Activated CD4-positive, alpha-beta T cell treated with anti-CD3 and anti-CD28 coated beads for 1 hour (primary cell): ENCODE measurements at regions not wholly inside any gene's neighbourhood (a gene's known extent, or its start where the extent isn't known, plus 50 kb on each side); places are given as distances from the start of the nearest gene placed in this dataset.
"Not testable (repeated sequence)": the region's sequence is repeated elsewhere in the genome, so short reads cannot be mapped to it uniquely, and the experiment has no call there.

Experiments
- DNase-seq: peaks from one replicate; pipeline ENCODE4 v3.0.0-alpha.2; 2020

DNA sequence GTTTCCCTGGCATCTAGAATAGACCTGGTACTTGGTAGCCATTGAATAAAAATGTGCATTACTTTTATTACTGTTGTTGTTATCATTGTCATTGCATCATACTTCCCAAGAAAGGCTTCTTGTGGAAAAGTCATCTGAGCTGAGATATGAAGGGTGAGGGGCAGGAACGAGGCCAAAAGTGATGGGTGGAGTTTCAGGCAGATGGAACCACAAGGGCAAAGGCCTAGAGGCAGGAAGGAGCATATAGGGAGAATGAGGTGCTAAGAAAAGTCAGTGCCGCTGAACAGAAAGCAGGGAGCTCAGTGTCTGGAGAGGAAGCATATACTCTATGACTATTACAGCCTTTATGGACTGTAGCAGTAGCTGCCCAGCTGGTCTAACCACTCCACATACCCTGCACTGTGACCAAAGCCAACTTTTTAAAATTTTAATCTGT, 219.3 kb downstream of the SPP2 start:
- no peak for DNase-seq

DNA sequence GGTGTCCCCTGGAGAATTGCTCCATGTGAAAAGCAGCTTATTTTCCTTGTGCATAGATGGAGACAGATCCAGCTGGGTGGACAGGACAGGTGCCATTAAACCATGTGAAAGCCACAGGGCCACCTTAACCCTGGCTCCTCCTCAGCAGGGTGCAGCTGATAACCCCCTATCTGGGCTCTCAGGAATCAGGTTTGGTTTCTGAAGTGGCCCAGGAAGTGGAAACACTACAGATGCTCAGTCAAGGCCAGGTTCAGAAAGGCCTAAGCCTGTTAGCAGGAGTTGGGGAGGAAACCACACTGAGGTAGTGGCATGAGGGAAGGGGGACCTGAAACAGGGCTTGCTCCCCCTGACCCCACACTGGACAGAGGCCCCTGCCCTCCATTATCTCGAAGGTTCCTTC, 217.0 kb downstream of the SPP2 start:
- DNase-seq: no peak

DNA sequence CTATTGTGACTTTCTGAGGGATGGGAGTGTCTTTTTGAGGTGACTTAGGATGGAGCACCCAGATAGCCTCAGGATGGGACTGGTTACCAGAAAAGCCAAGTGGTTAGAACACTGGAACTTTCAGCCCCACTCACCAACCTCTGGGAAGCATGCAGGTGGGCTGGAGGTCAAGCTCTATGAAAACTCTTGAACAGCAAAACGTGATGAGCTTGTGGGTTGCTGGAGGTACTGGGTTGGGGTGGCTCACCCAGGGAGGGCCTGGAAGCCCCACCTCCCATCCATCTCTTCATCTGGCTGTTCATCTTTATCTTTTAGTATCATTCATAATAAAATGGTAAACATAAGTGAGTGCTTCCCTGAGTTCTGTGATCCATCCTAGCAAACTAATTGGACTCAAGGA, 216.4 kb downstream of the SPP2 start:
- DNase-seq: no peak

DNA sequence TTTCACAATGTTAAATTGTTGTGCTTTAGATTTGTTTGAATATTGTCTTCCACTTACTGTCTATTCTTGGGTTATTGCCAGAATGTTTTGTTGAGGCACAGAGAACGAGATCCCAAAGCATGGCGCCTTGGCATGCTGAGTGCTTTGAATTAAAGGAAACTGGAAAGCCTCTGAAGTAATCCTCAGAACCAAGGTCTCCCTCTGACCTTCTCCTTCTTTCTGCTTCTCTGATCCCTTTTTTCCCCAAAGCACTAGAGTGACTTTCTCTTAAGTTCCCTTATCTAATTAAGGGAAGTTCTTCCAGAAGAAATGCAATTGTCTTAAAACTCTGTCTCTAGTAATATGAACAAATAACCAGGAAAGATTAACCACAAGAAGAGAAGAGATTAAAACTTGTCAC, 214.7 kb downstream of the SPP2 start:
- no peak for DNase-seq

DNA sequence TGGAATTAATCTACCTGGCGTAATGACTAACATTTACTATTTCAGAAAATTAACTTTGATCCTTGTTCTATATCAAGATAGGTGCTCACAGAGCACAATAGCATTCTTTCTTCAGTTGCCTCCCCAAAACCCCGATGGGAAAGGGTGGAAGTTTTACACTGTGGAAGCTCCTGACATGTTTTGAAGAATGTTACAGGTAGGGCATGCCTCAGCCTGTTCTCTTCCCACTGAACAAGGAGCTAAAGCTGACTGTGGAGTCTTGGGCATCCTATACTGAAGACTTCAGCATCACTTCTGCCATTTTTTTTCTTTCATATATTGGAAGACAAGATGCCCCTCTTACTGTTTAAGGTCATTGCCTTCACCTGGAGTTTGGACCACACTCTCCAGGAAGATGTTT, 211.2 kb downstream of the SPP2 start:
- DNase-seq: no peak

DNA sequence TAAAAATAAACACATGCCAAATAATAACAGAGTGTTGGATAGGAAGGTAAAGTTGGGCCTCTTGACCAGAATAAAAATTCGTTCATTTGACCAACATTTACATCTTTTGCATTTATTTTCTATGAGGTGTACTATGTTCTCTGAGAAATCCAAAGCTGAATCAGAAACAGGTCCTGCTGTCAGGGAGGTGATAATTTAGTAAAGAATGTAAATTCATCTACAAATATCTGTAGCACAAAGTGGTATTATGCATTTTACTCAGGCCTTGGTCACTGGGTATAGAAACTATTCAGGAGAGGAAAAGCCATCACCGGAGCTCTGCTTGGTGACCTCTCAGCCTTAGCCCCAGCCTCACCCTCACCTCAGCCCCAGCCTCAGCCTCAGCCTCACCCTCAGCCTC, 208.9 kb downstream of the SPP2 start:
- no peak for DNase-seq

DNA sequence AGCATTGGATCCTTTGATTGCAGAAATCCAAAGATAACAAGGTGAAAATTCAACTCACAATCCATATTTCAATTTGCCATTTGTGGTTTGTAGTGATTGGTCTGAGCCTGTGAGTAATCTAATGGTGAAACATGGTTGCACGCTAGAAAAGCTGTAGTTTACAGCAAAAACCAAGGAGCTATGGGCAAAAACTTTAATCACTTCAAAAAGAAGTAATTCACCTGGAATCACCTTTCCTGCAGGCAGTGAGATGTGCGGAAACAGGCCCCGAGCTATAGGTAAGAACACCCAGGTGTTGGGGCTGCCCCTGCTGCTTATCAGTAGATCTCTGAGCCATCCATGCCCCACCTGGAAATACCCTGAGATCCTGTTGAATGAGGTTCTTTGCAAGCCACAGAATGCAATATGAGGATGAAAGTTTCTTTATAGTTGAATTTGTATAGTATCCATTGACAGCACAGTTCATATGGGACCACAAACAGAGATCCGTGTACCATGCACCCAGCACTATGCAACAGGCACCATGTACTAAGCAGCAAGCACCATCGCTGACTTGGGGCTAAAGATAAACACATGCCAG, 208.2 kb downstream of the SPP2 start:
- no peak for DNase-seq

DNA sequence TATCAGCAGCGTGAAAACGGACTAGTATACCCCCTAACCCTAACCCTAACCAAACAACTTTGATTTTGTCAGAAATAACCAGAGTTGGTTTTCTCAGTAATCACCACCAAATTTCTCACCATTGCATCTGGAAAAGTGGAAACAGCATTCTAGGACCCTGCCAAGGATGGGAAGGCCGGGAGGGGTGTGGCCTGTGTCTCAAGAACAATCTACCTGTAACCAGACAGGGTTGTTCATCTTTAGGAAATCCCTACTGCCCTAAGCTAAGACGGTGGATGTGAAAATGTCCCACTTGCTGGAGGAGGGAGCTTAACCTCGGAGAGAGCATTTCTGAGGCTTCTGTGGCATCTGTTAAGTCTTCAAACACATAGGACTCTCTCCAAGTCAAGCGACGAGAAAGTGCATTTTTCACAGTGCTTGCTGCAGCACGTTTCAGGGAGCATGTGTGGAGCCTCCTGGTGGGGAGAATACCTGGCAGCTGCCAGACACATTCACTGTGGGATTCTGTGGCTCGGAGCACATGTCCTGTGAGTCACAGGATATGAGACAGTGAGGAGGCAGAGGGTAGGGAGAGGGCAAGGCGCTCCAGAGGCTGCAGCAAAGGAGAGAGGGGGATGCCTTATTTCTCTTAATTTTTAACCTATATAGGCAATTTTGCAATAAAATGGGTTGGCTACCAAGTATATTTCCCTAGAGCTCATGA, 207.5 kb downstream of the SPP2 start:
- DNase-seq: no peak

DNA sequence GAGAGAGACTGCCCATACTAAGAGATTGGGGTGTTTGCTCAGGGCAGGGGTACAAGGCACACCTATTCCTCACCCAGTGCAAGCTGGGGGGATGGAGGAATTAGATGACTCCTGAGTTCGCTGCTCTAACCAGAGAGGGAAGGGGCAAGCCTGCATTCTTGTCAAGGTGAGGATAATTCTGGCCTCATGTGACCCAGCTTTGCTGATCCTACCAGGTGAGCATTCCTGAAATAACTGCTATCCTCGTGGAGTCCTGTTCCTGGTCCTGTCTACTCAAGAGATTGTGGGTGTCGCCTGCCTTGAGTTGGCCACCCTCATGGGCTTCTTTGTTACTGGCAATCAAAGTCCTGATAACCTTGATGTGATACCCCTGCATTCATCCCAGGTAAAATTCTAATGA, 206.0 kb downstream of the SPP2 start:
- no peak for DNase-seq

DNA sequence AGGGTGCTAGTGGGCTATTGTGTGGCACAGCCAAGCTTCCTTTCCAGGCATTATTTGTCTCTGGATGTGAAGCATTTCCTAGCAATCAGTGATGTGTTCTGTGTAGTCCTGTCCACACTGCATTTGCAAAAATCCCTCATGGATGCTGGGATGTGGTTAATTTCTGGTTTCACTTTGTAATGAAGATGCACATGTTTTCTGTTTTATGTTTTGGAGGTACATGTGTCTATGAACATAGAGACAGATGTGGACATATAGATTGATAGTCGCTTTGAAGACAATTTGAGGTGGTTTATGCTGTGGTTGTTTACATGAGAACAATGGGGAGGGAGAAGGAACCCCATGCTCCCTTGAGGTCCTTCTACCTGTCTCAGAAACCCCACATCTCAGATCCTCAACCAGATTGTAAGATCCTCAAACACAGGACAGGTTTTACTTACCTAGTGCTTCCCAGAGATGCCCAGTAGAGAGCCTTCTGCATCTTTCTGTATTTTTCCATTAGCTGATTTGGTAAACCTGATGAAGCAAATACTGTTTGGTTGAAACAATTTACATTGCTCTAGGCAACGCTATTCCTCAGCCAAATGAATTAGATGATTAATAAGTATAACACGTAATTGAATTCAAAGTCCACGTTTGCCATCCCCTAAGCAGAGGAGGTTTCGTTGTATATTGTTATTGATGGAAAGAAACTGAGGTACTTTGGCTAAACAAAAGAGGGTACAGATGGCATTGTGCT, 204.4 kb downstream of the SPP2 start:
- no peak for DNase-seq

DNA sequence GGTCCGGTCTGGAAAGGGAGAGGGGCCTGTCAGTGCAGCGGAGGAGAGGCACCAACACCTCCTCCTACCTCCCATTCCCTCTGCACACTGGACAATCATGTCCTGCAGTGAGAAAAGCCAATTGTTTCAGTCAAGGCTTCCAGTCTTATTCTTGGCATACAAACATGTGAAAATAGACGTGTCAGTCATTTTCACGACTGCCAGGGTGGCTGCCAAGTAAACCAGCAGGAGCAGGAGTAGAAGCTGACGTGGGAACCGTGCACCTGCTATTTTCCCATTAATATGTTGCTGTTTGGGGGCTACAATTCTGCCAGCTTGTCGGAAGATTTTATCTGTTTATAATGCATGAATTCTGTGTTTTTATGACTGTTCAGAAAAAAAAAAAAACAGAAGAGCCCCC, 202.3 kb downstream of the SPP2 start:
- no peak for DNase-seq

DNA sequence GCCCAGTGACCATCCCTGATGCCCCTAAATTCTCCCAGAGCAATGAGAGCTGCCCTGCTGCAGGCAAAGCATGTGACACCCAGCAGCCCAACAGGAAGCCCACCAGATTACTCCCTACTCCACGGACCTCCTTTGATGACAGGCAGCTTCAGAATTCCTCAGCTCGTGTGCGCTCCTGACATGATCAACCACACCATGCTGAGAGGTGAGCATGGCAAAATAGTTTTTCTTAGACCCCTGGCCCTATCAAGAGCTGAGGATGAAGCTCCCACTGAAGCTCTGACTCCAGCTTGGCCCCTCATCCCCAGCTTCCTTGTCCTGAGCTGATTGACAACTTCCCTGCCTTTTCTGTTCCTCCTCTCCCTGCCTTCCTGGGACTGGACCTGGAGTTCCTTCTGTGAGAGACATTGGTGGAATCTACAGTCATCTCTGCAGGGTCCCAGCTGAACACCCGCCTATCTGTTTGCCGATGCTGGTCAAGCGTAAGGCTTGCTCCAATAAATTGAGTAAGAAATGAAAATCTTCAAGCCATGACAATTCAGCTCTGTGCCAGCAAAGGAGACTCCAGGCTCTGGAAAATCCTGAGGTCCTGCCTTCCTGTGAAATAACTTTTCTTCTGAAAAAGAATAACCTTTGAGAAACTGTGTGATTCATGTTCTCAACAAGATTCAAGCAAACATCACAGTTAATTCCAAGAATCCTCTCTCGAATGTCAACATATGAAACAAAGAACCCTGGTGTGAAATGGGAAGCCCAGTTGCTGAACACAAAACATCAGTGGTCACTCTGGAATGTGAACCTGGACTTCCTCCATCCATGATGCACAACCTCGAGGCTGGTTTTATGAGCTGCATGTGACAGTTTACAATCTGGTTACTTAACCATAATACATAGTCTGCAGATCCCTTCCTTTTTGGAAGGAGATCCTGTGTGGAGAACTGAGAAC, 201.1 kb downstream of the SPP2 start:
- no peak for DNase-seq

DNA sequence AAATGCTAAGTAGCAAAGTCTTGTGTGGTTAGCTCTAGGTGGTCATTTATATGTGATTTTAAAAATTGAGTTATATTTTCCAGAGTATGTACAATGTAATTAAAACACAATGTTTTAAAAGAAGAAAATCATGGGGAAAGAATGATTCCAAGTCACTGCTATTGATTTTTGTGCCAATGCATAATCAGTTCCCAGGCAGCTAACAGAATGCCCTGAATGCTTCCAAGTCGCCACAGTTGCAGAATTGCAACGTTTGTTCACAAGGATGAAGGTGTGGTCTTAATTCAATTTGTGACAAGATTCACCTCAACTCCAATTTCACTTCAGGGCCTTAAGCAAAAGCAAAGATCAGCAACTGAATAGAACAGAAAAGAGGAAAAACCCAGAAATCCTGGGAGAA, 200.4 kb downstream of the SPP2 start:
- no peak for DNase-seq

DNA sequence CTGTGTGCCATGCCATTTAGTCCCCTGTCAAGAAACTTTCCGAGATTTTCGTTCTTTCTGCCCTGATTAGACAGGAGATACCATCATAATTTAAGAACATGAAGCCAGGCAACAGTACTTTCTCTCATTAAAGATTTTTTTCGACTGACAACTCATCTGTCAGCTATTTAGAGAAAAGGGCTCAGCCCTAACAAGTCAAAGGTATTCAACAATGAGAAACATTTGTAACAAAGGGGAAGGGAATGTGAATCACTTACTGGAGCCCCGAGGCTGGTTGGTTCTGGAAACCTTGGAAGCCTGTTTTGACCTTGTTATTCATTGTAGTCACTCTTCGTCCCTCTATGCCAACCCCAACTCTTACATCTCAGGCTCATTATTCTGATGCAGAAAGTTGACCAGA, 199.4 kb downstream of the SPP2 start:
- DNase-seq: no peak

DNA sequence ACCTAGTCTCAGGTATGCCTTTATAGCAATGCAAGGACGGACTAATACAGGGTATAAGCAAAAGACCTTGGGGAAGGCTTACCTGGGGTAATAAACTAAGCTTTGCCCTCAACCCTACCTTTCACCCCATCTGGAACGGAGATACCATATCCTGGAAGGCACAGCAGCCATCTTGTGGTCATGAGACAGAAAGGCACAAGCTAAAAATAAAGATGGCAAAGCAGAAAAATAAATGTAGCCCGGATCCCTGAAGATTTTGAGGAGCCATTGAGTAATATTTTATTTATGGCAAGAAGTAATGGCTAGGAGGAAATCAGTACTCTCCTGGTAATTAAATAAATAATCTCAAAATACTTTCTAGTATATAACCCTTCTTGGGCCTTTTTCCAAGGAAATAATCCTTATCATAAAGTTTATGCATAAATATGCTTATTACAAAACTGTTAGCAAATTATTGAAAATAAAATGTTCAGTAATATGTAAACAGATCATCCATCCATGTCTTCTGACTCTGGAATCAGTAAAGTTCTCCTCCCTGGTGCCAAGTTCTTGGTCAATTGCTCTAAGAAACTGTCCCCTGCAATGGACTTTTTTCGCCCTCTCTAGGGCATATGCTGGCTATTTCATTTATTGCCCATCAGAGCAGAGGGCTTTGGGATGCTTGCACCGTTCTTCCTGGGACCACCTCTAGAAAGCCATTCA, 198.7 kb downstream of the SPP2 start:
- DNase-seq: no peak

DNA sequence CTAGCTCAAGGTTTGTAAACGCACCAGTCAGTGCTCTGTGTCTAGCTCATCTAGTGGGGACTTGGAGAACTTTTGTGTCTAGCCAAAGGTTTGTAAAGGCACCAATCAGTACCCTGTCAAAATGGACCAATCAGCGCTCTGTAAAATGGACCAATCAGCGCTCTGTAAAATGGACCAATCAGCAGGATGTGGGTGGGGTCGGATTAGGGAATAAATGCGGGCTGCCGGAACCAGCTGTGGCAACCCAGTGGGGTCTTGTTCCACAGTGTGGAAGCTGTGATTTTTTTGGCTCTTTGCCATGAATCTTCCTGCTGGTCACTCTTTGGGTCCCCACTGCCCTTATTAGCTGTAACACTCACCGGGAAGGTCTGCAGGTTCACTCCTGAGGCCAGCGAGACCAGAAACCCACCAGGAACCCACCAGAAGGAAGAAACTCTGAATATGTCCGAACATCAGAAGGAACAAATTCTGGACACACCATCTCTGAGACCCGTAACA, 197.8 kb downstream of the SPP2 start:
- not testable (repeated sequence) for DNase-seq

DNA sequence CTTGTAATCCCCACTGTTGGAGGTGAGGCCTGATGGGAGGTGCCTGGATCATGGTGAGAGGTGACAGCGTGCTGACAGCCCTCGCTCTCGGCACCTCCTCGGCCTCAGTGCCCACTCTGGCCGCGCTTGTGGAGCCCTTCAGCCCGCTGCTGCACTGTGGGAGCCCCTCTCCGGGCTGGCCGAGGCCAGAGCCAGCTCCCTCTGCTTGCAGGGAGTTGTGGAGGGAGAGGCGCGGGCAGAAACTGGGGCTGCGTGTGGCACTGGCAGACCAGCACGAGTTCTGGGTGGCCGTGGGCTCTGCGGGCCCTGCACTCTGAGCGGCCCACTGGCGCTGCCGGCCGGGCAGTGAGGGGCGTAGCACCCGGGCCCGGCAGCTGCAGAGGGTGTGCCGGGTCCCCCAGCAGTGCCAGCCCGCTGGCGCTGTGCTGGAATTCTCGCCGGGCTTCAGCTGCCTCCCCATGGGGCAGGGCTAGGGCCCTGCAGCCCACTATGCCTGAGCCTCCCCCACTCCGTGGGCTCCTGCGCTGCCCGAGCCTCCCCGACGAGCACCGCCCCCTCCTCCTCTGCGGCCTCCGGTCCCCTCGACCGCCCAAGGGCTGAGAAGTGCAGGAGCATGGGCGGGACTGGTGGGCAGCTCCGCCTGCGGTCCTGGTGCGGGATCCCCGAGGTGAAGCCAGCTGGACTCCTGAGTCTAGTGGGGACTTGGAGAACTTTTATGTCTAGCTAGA, 197.1 kb downstream of the SPP2 start:
- no peak for DNase-seq

DNA sequence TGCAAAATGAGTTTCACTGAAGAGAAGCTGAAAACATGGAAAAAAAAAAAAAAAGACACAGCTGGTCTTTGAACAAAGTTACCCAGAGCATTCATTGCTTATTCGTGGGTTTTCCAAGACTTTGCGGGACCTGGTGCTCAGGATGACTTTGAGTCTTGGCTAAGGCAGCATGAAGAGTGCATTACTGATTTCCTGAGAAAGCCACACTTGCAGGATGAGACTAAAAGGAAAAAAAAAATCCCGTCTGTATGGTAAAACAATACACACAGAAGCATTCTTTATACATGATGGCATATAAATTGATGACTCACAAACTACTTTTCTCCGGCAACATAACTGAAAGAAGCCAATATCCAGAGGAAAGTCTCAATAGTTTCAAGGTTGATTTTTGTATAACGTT, 195.4 kb downstream of the SPP2 start:
- DNase-seq: no peak

DNA sequence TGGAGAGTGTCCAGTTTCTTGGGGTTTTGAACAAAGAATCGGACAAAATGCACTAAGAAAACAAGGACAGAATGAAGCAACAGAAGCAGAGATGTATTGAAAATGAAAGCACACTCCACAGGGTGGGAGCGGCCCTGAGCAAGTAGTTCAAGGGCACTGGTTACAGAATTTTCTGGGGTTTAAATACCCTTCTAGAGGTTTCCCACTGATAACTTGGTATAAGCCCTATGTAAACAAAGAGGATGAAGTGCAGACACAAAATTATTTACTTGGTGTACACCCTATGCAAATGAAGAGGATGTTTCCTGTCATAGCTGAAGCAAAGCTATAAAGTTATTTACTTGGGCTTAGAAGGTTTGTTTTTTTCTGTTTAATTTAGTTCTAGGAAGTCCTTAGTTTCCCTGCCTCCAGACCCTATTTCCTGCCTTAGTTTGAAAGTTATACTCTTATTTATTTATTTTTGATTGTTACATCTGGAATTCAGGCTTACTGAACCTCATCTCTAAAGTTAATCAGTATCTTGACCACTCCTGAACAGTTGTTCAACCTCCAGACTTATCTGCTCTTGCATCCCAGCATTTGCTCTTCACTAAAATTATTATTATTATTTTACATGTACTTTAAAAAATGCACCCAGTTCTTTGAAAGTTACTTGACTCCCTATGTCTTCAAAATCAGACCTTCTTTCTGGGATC, 193.5 kb downstream of the SPP2 start:
- no peak for DNase-seq

DNA sequence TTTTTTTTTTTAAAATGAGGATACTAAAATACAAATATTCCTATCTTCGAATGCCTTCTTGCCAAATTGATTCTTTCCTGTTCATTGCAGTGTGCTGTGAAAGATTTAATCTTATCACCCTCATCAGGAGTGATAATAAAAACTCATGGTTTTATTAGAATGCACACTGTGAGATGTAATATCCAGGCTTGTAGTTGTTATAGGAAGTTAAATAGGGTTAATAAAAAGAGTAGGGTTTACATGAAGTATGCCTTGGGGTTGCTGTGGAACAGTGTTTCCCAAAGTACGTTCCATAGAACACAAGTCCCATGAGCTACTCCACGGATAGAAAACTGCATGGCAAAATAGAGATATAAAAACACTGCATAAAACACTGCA, 191.9 kb downstream of the SPP2 start:
- no peak for DNase-seq
